GM23338 (cell line): ENCODE measurements at regions not wholly inside any gene's neighbourhood (a gene's known extent, or its start where the extent isn't known, plus 50 kb on each side); places are given as distances from the start of the nearest gene placed in this dataset.
"Not testable (repeated sequence)": the region's sequence is repeated elsewhere in the genome, so short reads cannot be mapped to it uniquely, and the experiment has no call there.

Experiments used
- ATAC-seq: fragments of 200-7000 bp; cut with Tn5 transposase; 3 replicates; pipeline ENCODE4 v1.9.1; 2020
- DNase-seq: peaks from one replicate; pipeline ENCODE4 v3.0.0-alpha.2; 2015; ENCODE audit warnings: low spot score
- H2AFZ ChIP-seq: fragments of 200-600 bp; sonication (generic); 2 replicates; pipeline ENCODE4 v1.8.0; 2016; ENCODE audit warnings: antibody characterized with exemption, mild to moderate bottlenecking, moderate library complexity
- H3F3A ChIP-seq: fragments of 200-600 bp; sonication (generic); replicated peaks from 2 replicates; pipeline ENCODE4 v1.8.0; 2017; ENCODE audit warnings: antibody characterized with exemption, mixed run types, low read depth
- H3K27ac ChIP-seq: fragments of 200-600 bp; sonication (generic); 2 replicates; pipeline ENCODE4 v1.6.1; 2016; ENCODE audit warnings: low read depth
- H3K27me3 ChIP-seq: fragments of 200-600 bp; sonication (generic); 2 replicates; pipeline ENCODE4 v1.8.0; 2016; ENCODE audit warnings: mild to moderate bottlenecking, mixed run types, moderate library complexity; ENCODE audit not compliant: insufficient read depth
- H3K36me3 ChIP-seq: fragments of 200-600 bp; sonication (generic); 2 replicates; pipeline ENCODE4 v1.8.0; 2016; ENCODE audit warnings: mild to moderate bottlenecking; ENCODE audit not compliant: insufficient read depth
- H3K4me1 ChIP-seq: fragments of 200-600 bp; sonication (generic); 2 replicates; pipeline ENCODE4 v1.8.0; 2016; ENCODE audit warnings: mild to moderate bottlenecking, moderate library complexity; ENCODE audit not compliant: insufficient read depth
- H3K4me2 ChIP-seq: fragments of 200-600 bp; sonication (generic); 2 replicates; pipeline ENCODE4 v1.7.1; 2017; ENCODE audit warnings: mixed run types
- H3K4me3 ChIP-seq: fragments of 200-600 bp; sonication (generic); 2 replicates; pipeline ENCODE4 v1.6.1; 2016; ENCODE audit warnings: mixed run types
- H3K79me2 ChIP-seq: fragments of 200-600 bp; sonication (generic); replicated peaks from 2 replicates; pipeline ENCODE4 v1.8.0; 2017; ENCODE audit warnings: mild to moderate bottlenecking; ENCODE audit not compliant: insufficient read depth
- H3K9me2 ChIP-seq: fragments of 200-600 bp; sonication (generic); 2 replicates; pipeline ENCODE4 v1.8.0; 2017; ENCODE audit not compliant: insufficient read depth
- H4K20me1 ChIP-seq: fragments of 200-600 bp; sonication (generic); replicated peaks from 2 replicates; pipeline ENCODE4 v1.8.0; 2017; ENCODE audit warnings: mild to moderate bottlenecking; ENCODE audit not compliant: insufficient read depth
- H3K27ac Mint-ChIP-seq: 2 replicates; pipeline ENCODE4 v1.8.0; 2020; ENCODE audit warnings: inconsistent platforms, mild to moderate bottlenecking, moderate library complexity, mixed read lengths
- H3K27me3 Mint-ChIP-seq: 3 replicates; pipeline ENCODE4 v1.8.0; 2022; ENCODE audit warnings: low read depth, mild to moderate bottlenecking, moderate library complexity, mixed read lengths, inconsistent platforms; ENCODE audit not compliant: insufficient read depth, poor library complexity
- H3K36me3 Mint-ChIP-seq: 3 replicates; pipeline ENCODE4 v1.8.0; 2021; ENCODE audit warnings: low read depth, mild to moderate bottlenecking, inconsistent platforms, moderate library complexity, mixed read lengths
- H3K4me1 Mint-ChIP-seq: 3 replicates; pipeline ENCODE4 v1.8.0; 2020; ENCODE audit warnings: mild to moderate bottlenecking, inconsistent platforms, mixed read lengths
- H3K4me3 Mint-ChIP-seq: 3 replicates; pipeline ENCODE4 v1.8.0; 2021; ENCODE audit warnings: moderate library complexity, mild to moderate bottlenecking, inconsistent platforms, mixed read lengths
- H3K9me3 Mint-ChIP-seq: 3 replicates; pipeline ENCODE4 v1.8.0; 2020; ENCODE audit warnings: moderate library complexity, mild to moderate bottlenecking, inconsistent platforms, mixed read lengths
- EZH2 ChIP-seq: fragments of 200-600 bp; sonication (generic); IDR thresholded peaks from one replicate; pipeline ENCODE4 v1.8.0; 2017; ENCODE audit warnings: antibody characterized with exemption, mild to moderate bottlenecking, low read depth; ENCODE audit not compliant: unreplicated experiment
- EZH2phosphoT487 ChIP-seq: fragments of 200-600 bp; sonication (generic); IDR thresholded peaks from one replicate; pipeline ENCODE4 v1.8.1; 2018; ENCODE audit warnings: antibody characterized with exemption; ENCODE audit not compliant: unreplicated experiment
- JUNB ChIP-seq: IDR thresholded peaks from one replicate; pipeline ENCODE4 v1.6.1; 2016; ENCODE audit warnings: antibody characterized with exemption; ENCODE audit not compliant: unreplicated experiment
- NANOG ChIP-seq: IDR thresholded peaks from 2 replicates; pipeline ENCODE4 v1.6.1; 2016; ENCODE audit warnings: antibody characterized with exemption, borderline replicate concordance
- POLR2AphosphoS5 ChIP-seq: IDR thresholded peaks from 2 replicates; pipeline ENCODE4 v1.6.1; 2016; ENCODE audit warnings: antibody characterized with exemption, low read depth
- REST ChIP-seq: IDR thresholded peaks from one replicate; pipeline ENCODE4 v1.6.1; 2018; ENCODE audit warnings: antibody characterized with exemption; ENCODE audit not compliant: unreplicated experiment
- STAT1 ChIP-seq: IDR thresholded peaks from one replicate; pipeline ENCODE4 v1.6.1; 2016; ENCODE audit warnings: antibody characterized with exemption; ENCODE audit not compliant: unreplicated experiment
- ZNF114 ChIP-seq: fragments of 250-450 bp; sonication (Bioruptor Pico); IDR thresholded peaks from 2 replicates; pipeline ENCODE4 v1.5.0; 2020; ENCODE audit warnings: mild to moderate bottlenecking, moderate library complexity
- ZNF331 ChIP-seq: fragments of 250-450 bp; sonication (Bioruptor Pico); IDR thresholded peaks from 2 replicates; pipeline ENCODE4 v1.5.0; 2020; ENCODE audit warnings: low read depth, mild to moderate bottlenecking, moderate library complexity
- ZNF462 ChIP-seq: fragments of 250-450 bp; sonication (Bioruptor Pico); IDR thresholded peaks from 2 replicates; pipeline ENCODE4 v1.5.0; 2020; ENCODE audit warnings: mild to moderate bottlenecking, moderate library complexity

GRCh38 chr3:3646103-3646844 is 153.0 kb upstream of the LRRN1 start:
- not testable (repeated sequence) for H3K27me3 ChIP-seq, H4K20me1 ChIP-seq, H3K9me2 ChIP-seq, H3K27me3 Mint-ChIP-seq, H3F3A ChIP-seq, H2AFZ ChIP-seq, H3K4me1 ChIP-seq, H3K27ac Mint-ChIP-seq, H3K27ac ChIP-seq, H3K4me3 Mint-ChIP-seq, H3K79me2 ChIP-seq, H3K4me2 ChIP-seq, H3K4me1 Mint-ChIP-seq, H3K36me3 ChIP-seq, H3K36me3 Mint-ChIP-seq, H3K4me3 ChIP-seq, DNase-seq, ATAC-seq
- peaks cover 96% of the 10 kb centered on the region for H3K9me3 Mint-ChIP-seq

- Mint-ChIP-seq H3K36me3 (peaks cover 7% of the 10 kb centered on the region; the same call in 2 of the 3 replicates), H3K27ac (no peak overlapping the region), H3K9me3 (peaks cover 82% of the 10 kb centered on the region), H3K4me1 (no peaks in the 10 kb centered on the region), H3K4me3 (no peak overlapping the region), H3K27me3 (no peaks in the 10 kb centered on the region)
- no peak for ATAC-seq
- no peak overlapping the region for H3K27ac ChIP-seq
- H3K36me3 ChIP-seq = no peaks in the 10 kb centered on the region
- no peak for DNase-seq
- no peak overlapping the region for H3K4me3 ChIP-seq
- no peak for TF ChIP-seq JUNB
- no peak for TF ChIP-seq STAT1
- no peak for TF ChIP-seq EZH2
- no peak for TF ChIP-seq EZH2phosphoT487
- no peak for TF ChIP-seq ZNF462 (CRISPR knock-in tag)
- TF ChIP-seq POLR2AphosphoS5 = no peak
- TF ChIP-seq REST = no peak
- no peak for TF ChIP-seq ZNF114
- TF ChIP-seq NANOG = no peak
- TF ChIP-seq ZNF331 (CRISPR knock-in tag) = no peak
- H3K27me3 ChIP-seq = no peaks in the 10 kb centered on the region
- no peak overlapping the region for H2AFZ ChIP-seq
- no peaks in the 10 kb centered on the region for H4K20me1 ChIP-seq
- H3K79me2 ChIP-seq = no peaks in the 10 kb centered on the region
- no peaks in the 10 kb centered on the region for H3K9me2 ChIP-seq
- no peaks in the 10 kb centered on the region for H3K4me1 ChIP-seq
- no peak overlapping the region for H3K4me2 ChIP-seq
- H3F3A ChIP-seq = no peaks in the 10 kb centered on the region
Measured at GRCh38 chr3:3641877-3642455, 157.3 kb upstream of the LRRN1 start.
